ENCODE measurements at regions not wholly inside any gene's neighbourhood (a gene's known extent, or its start where the extent isn't known, plus 50 kb on each side); places are given as distances from the start of the nearest gene placed in this dataset.
A peak's percentile ranks its signal among the peaks of the same experiment; 100 is the strongest.

GRCh38 chr18:39348757-39349156 lies 1783.2 kb upstream of the CELF4 start:
- no peak overlapping the region for H3K4me3 ChIP-seq (ENCODE audit: control insufficient read depth, low read depth, low read length)
- DNase-seq (ENCODE audit: low read depth) = no peak

GRCh38 chr18:39347701-39348100 lies 1782.1 kb upstream of the CELF4 start:
- H3K4me3 ChIP-seq (ENCODE audit: control insufficient read depth, low read depth, low read length) = no peak overlapping the region
- no peak for TF ChIP-seq CTCF (conservative IDR thresholded peaks at IDR 0.05; ENCODE audit: control insufficient read depth, insufficient read depth, low read depth, low read length)

More at GRCh38 chr18:39348757-39349156, 1783.2 kb upstream of the CELF4 start:
- TF ChIP-seq CTCF (conservative IDR thresholded peaks at IDR 0.05; ENCODE audit: control insufficient read depth, insufficient read depth, low read depth, low read length) = no peak

GRCh38 chr18:39346916-39347315 lies 1781.3 kb upstream of the CELF4 start:
- H3K4me3 ChIP-seq (ENCODE audit: control insufficient read depth, low read depth, low read length) = no peak overlapping the region
- no peak for DNase-seq (ENCODE audit: low read depth)
- TF ChIP-seq CTCF (conservative IDR thresholded peaks at IDR 0.05; ENCODE audit: control insufficient read depth, insufficient read depth, low read depth, low read length) = no peak

More at GRCh38 chr18:39347701-39348100, 1782.1 kb upstream of the CELF4 start:
- DNase-seq (ENCODE audit: low read depth) = no peak

DNA sequence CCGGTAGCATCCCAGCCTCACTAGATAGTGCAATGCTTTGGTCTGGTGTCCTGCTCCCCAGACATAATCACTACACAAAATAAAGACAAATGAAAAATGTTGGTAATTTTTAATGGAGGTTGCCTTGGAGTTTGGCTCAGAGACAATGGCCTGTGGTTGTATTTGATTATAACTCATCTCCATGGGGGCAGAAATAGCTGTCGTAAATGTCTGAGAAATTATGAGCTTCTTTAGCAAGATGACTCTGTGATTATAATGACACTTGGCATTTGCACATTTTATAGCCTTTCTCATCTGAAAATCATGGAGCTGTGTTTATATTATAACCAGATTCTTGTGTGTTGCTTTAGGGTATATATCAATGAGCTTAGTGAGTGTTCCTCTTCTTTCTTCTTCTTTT lies 1779.7 kb upstream of the CELF4 start:
- DNase-seq (ENCODE audit: low read depth) = peak; percentile 10
- no peak overlapping the region for H3K4me3 ChIP-seq (ENCODE audit: control insufficient read depth, low read depth, low read length)

GRCh38 chr18:39344487-39344886 lies 1778.9 kb upstream of the CELF4 start:
- no peak overlapping the region for H3K4me3 ChIP-seq (ENCODE audit: control insufficient read depth, low read depth, low read length)
- DNase-seq (ENCODE audit: low read depth) = no peak
- TF ChIP-seq CTCF (conservative IDR thresholded peaks at IDR 0.05; ENCODE audit: control insufficient read depth, insufficient read depth, low read depth, low read length) = no peak

More for the DNA sequence above, 1779.7 kb upstream of the CELF4 start:
- no peak for TF ChIP-seq CTCF (conservative IDR thresholded peaks at IDR 0.05; ENCODE audit: control insufficient read depth, insufficient read depth, low read depth, low read length)

DNA sequence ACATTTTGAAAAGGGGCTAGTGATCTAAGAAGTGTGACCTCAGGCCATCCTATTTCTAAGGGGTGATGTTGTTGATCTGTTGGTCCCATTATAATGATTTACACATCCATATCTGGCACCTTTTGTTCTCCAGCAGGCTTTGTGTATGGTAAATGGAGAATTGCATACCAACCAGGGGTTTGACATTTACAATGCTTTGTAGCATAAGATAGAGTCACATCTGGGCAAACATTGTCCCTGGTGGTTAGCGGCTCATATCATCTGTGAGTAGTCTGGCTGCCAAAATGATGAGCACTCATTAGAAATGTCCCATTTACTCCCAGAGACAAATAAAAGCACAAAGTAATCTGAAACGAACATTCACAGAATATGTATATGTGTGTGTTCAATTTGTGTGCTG lies 1775.5 kb upstream of the CELF4 start:
- no peak overlapping the region for H3K4me3 ChIP-seq (ENCODE audit: control insufficient read depth, low read depth, low read length)
- no peak for TF ChIP-seq CTCF (conservative IDR thresholded peaks at IDR 0.05; ENCODE audit: control insufficient read depth, insufficient read depth, low read depth, low read length)
- DNase-seq (ENCODE audit: low read depth) = no peak

- DNase-seq (ENCODE audit: low read depth) = no peak
- H3K4me3 ChIP-seq (ENCODE audit: control insufficient read depth, low read depth, low read length) = no peak overlapping the region
- TF ChIP-seq CTCF (conservative IDR thresholded peaks at IDR 0.05; ENCODE audit: control insufficient read depth, insufficient read depth, low read depth, low read length) = no peak
These were observed 1774.8 kb upstream of the CELF4 start for GRCh38 chr18:39340418-39340817.

All from fibroblast of mammary gland (primary cell).